22Rv1 (cell line): ENCODE measurements at regions not wholly inside any gene's neighbourhood (a gene's known extent, or its start where the extent isn't known, plus 50 kb on each side); places are given as distances from the start of the nearest gene placed in this dataset.

Experiments
- ZFX ChIP-seq: fragments of 450-650 bp; IDR thresholded peaks from 2 replicates; pipeline ENCODE4 v1.6.1; 2017; ENCODE audit warnings: antibody characterized with exemption, borderline replicate concordance
- TF ChIP-seq, protein P1 (sequence below): fragments of 450-650 bp; IDR thresholded peaks from 2 replicates; pipeline ENCODE4 v1.5.1; 2017; ENCODE audit warnings: mild to moderate bottlenecking

DNA sequence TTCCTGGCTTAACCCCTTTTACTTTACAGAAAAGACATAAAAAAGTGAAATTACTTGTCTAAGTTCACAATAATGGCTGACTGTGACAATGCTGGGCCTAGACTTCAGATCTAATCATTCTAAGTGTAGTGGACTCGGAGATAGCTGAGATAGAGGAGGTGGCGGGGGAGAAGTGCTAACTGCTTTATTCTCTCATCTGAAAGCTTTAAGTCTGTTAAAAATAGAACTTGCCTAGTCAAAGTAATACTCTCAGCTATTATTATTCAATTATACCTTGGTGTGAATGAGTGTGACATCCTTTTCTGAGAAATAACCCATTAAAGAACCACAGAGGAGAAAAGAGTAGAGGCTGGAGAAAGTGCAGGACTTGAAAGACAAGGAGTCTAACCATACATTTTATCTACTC, 96.1 kb upstream of the OLIG2 start:
- TF ChIP-seq, protein P1, sequence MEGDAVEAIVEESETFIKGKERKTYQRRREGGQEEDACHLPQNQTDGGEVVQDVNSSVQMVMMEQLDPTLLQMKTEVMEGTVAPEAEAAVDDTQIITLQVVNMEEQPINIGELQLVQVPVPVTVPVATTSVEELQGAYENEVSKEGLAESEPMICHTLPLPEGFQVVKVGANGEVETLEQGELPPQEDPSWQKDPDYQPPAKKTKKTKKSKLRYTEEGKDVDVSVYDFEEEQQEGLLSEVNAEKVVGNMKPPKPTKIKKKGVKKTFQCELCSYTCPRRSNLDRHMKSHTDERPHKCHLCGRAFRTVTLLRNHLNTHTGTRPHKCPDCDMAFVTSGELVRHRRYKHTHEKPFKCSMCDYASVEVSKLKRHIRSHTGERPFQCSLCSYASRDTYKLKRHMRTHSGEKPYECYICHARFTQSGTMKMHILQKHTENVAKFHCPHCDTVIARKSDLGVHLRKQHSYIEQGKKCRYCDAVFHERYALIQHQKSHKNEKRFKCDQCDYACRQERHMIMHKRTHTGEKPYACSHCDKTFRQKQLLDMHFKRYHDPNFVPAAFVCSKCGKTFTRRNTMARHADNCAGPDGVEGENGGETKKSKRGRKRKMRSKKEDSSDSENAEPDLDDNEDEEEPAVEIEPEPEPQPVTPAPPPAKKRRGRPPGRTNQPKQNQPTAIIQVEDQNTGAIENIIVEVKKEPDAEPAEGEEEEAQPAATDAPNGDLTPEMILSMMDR, result no peak
- no peak for TF ChIP-seq ZFX
